H1 (cell line): ENCODE measurements at regions not wholly inside any gene's neighbourhood (a gene's known extent, or its start where the extent isn't known, plus 50 kb on each side); places are given as distances from the start of the nearest gene placed in this dataset.

Experiments
- CTCF ChIA-PET: fragments of 300-600 bp; sonication (Branson Sonifier 250); formaldehyde crosslinking; loops from one replicate; lab custom pipeline; 2021; ENCODE audit not compliant: partially characterized antibody; lab: Charles Lee
- POLR2A ChIA-PET: fragments of 300-600 bp; sonication (Branson Sonifier 250); formaldehyde crosslinking; loops from one replicate; lab custom pipeline; 2021; ENCODE audit warnings: inconsistent platforms; ENCODE audit not compliant: partially characterized antibody; lab: Charles Lee
- DNase-seq, 2 experiments: peaks; one replicate each; pipeline versions ENCODE4 v3.0.0 to v3.0.0-alpha.2; 2010 to 2022; ENCODE audit warnings: low spot score in 2 of 2, low read depth in 1 of 2, mixed read lengths in 1 of 2
- FAIRE-seq: peaks from 2 replicates; lab custom pipeline; 2011; peaks lifted over from hg19 to GRCh38; lab: Jason Lieb, UNC
- H2AFZ ChIP-seq: 2 replicates; pipeline ENCODE4 v1.8.1; 2012; ENCODE audit warnings: low read length, inconsistent platforms
- H2AK5ac ChIP-seq: 2 replicates; pipeline ENCODE4 v1.6.1; 2013; ENCODE audit warnings: low read depth, low read length
- H2BK120ac ChIP-seq: replicated peaks from 2 replicates; pipeline ENCODE3; 2013; ENCODE audit warnings: low read depth, low read length, inconsistent platforms
- H2BK12ac ChIP-seq: 2 replicates; pipeline ENCODE4 v1.6.1; 2013; ENCODE audit warnings: low read depth, low read length
- H2BK15ac ChIP-seq: 2 replicates; pipeline ENCODE4 v1.6.1; 2013; ENCODE audit warnings: low read length
- H2BK20ac ChIP-seq: 2 replicates; pipeline ENCODE4 v1.6.1; 2013; ENCODE audit warnings: low read length
- H2BK5ac ChIP-seq: 2 replicates; pipeline ENCODE4 v1.6.1; 2013; ENCODE audit warnings: low read depth, low read length
- H3K14ac ChIP-seq: 2 replicates; pipeline ENCODE4 v1.6.1; 2013; ENCODE audit warnings: inconsistent platforms; ENCODE audit not compliant: insufficient read length
- H3K18ac ChIP-seq: 2 replicates; pipeline ENCODE4 v1.6.1; 2013; ENCODE audit warnings: low read length; ENCODE audit errors: extremely low read depth
- H3K23ac ChIP-seq: 2 replicates; pipeline ENCODE4 v1.6.1; 2013; ENCODE audit warnings: inconsistent platforms; ENCODE audit not compliant: insufficient read length
- H3K23me2 ChIP-seq: 2 replicates; pipeline ENCODE4 v1.6.1; 2013; ENCODE audit warnings: low read depth, low read length
- H3K27ac ChIP-seq: 2 replicates; pipeline ENCODE4 v1.6.1; 2011; ENCODE audit warnings: low read depth, low read length, inconsistent platforms
- H3K27me3 ChIP-seq, 4 experiments: replicated peaks in 1 of 4; 1 replicate in 1 of 4; 2 replicates in 3 of 4; pipeline versions ENCODE4 v1.6.1 to v1.8.1; 2011 to 2013; ENCODE audit warnings: low read length in 3 of 4, mild to moderate bottlenecking in 3 of 4, inconsistent platforms in 2 of 4, mixed read lengths in 2 of 4, moderate library complexity in 1 of 4; ENCODE audit not compliant: control insufficient read depth in 3 of 4, insufficient read depth in 3 of 4; ENCODE audit errors: extremely low read depth in 1 of 4
- H3K36me3 ChIP-seq, 4 experiments: 2 replicates each; pipeline versions ENCODE4 v1.6.1 to v1.8.1; 2011 to 2013; ENCODE audit warnings: mild to moderate bottlenecking in 4 of 4, low read length in 3 of 4, moderate library complexity in 2 of 4, control low read depth in 1 of 4, inconsistent platforms in 1 of 4; ENCODE audit not compliant: insufficient read depth in 4 of 4, control insufficient read depth in 2 of 4
- H3K4ac ChIP-seq: replicated peaks from 2 replicates; pipeline ENCODE3; 2013; ENCODE audit warnings: low read length, low read depth, mixed read lengths, inconsistent platforms; ENCODE audit not compliant: insufficient read length
- H3K4me1 ChIP-seq, 4 experiments: replicated peaks in 1 of 4; 1 replicate in 1 of 4; 2 replicates in 3 of 4; pipeline versions ENCODE4 v1.6.1 to v1.8.1; 2011 to 2013; ENCODE audit warnings: low read length in 3 of 4, inconsistent platforms in 2 of 4, mixed read lengths in 1 of 4; ENCODE audit not compliant: insufficient read depth in 4 of 4, control insufficient read depth in 3 of 4
- H3K4me2 ChIP-seq, 2 experiments: 2 replicates each; pipeline versions ENCODE4 v1.6.1 to v1.8.1; 2011 to 2013; ENCODE audit warnings: low read depth in 2 of 2, low read length in 2 of 2, control low read depth in 1 of 2, inconsistent platforms in 1 of 2, mild to moderate bottlenecking in 1 of 2; ENCODE audit not compliant: insufficient read depth in 1 of 2
- H3K4me3 ChIP-seq, 4 experiments: fragments of 200-600, 300-600 bp in 1 of 4; sonication (generic), shearing (Covaris generic), sonication (Bioruptor Twin) in 1 of 4; 2 replicates each; pipeline versions ENCODE4 v1.5.1 to v1.8.1; 2011 to 2016; ENCODE audit warnings: low read length in 4 of 4, low read depth in 3 of 4, control low read depth in 2 of 4, inconsistent platforms in 2 of 4, mild to moderate bottlenecking in 2 of 4, mixed read lengths in 1 of 4, moderate library complexity in 1 of 4; ENCODE audit not compliant: insufficient read depth in 2 of 4; ENCODE audit errors: extremely low read depth in 1 of 4
- H3K56ac ChIP-seq: replicated peaks from 2 replicates; pipeline ENCODE3; 2013; ENCODE audit warnings: low read depth, mild to moderate bottlenecking, mixed read lengths, low read length, inconsistent platforms; ENCODE audit not compliant: insufficient read length
- H3K79me1 ChIP-seq: 2 replicates; pipeline ENCODE4 v1.6.1; 2013; ENCODE audit warnings: low read depth, low read length, control low read depth
- H3K79me2 ChIP-seq, 2 experiments: 2 replicates each; pipeline versions ENCODE4 v1.6.1 to v1.8.1; 2012 to 2013; ENCODE audit warnings: low read length in 2 of 2, mild to moderate bottlenecking in 2 of 2, inconsistent platforms in 1 of 2; ENCODE audit not compliant: insufficient read depth in 2 of 2, control insufficient read depth in 1 of 2
- H3K9ac ChIP-seq, 4 experiments: replicated peaks in 1 of 4; 1 replicate in 1 of 4; 2 replicates in 3 of 4; pipeline versions ENCODE4 v1.6.1 to v1.8.1; 2011 to 2013; ENCODE audit warnings: low read depth in 3 of 4, low read length in 3 of 4, control low read depth in 2 of 4, mild to moderate bottlenecking in 2 of 4, moderate library complexity in 2 of 4, inconsistent platforms in 1 of 4; ENCODE audit errors: extremely low read depth in 1 of 4
- H3K9me3 ChIP-seq, 2 experiments: 2 replicates each; pipeline versions ENCODE4 v1.6.1 to v1.8.1; 2012 to 2013; ENCODE audit warnings: mild to moderate bottlenecking in 2 of 2, moderate library complexity in 2 of 2, control low read depth in 1 of 2, inconsistent platforms in 1 of 2, low read depth in 1 of 2, low read length in 1 of 2, mixed read lengths in 1 of 2; ENCODE audit not compliant: insufficient read depth in 2 of 2
- H4K20me1 ChIP-seq, 2 experiments: replicated peaks in 1 of 2; 2 replicates each; pipeline versions ENCODE3 to v1.8.1; 2011 to 2013; ENCODE audit warnings: inconsistent platforms in 2 of 2, low read length in 2 of 2, mild to moderate bottlenecking in 1 of 2; ENCODE audit not compliant: insufficient read depth in 2 of 2, control insufficient read depth in 1 of 2
- H4K5ac ChIP-seq: 2 replicates; pipeline ENCODE4 v1.6.1; 2013; ENCODE audit warnings: low read length, low read depth, mixed read lengths, inconsistent platforms; ENCODE audit not compliant: insufficient read length
- H4K8ac ChIP-seq: 2 replicates; pipeline ENCODE4 v1.8.0; 2013; ENCODE audit warnings: mild to moderate bottlenecking, moderate library complexity, low read length, inconsistent platforms; ENCODE audit not compliant: insufficient read depth; ENCODE audit errors: extremely low read depth
- H4K91ac ChIP-seq: replicated peaks from 2 replicates; pipeline ENCODE3; 2013; ENCODE audit warnings: low read length, mixed read lengths, inconsistent platforms; ENCODE audit not compliant: insufficient read length
- CHD1 ChIP-seq: IDR thresholded peaks from 2 replicates; pipeline ENCODE4 v1.6.1; 2012; ENCODE audit warnings: low read depth, low read length, improper control_type of control experiment
- SP4 ChIP-seq: IDR thresholded peaks from 2 replicates; pipeline ENCODE4 v1.6.1; 2012; ENCODE audit warnings: low read length, inconsistent platforms
- WGBS, 2 experiments: shearing (Covaris generic) in 1 of 2; methylation state at CpG; one replicate each; pipeline versions ENCODE4 v1.1.6 to v1.1.7; 2013 to 2015; ENCODE audit warnings: low lambda C conversion rate in 2 of 2, mixed read lengths in 2 of 2, inconsistent platforms in 1 of 2, low coverage in 1 of 2, missing lambda C conversion rate in 1 of 2; ENCODE audit not compliant: insufficient replicate concordance in 2 of 2, insufficient coverage in 1 of 2, insufficient read length in 1 of 2; ENCODE audit errors: extremely low coverage in 1 of 2, missing lambda C conversion rate in 1 of 2; 5-methylcytosine and 5-hydroxymethylcytosine counted together

- Histone ChIP-seq H4K20me1 (no peaks in the 10 kb centered on the region), H3K9me3 (no peaks in the 10 kb centered on the region), H3K23ac (no peak overlapping the region), H3K36me3 (no peaks in the 10 kb centered on the region)
- TF ChIP-seq CHD1 (no peak), SP4 (no peak)
- TF ChIP-seq, all 59 proteins: peak for 0
- no peak overlapping the region for H3K4me3 ChIP-seq
- H3K18ac ChIP-seq = no peak overlapping the region; the same call in 1 of the 2 replicates
- no peak overlapping the region for H3K4me2 ChIP-seq
- no peak overlapping the region for H2BK20ac ChIP-seq
- no peak overlapping the region for H3K4ac ChIP-seq
- no peak overlapping the region for H2AK5ac ChIP-seq
- no peak overlapping the region for H4K91ac ChIP-seq
- POLR2A ChIA-PET = interaction anchor here (1.0 kb wide), 1 partner anchor 9 kb away, joined by 3 read pairs; no protein-coding TSS in a partner anchor
- H3K9ac ChIP-seq = no peak overlapping the region
- WGBS, 2 experiments = 82% methylated on average over 11 of the region's 12 CpGs; no CpG with 5 or more reads in 1 of the 2 experiments
- H3K79me2 ChIP-seq = no peaks in the 10 kb centered on the region
- H4K5ac ChIP-seq = no peak overlapping the region
- H2AFZ ChIP-seq = no peak overlapping the region; the same call in 1 of the 2 replicates
- CTCF ChIA-PET = interaction anchor here (0.6 to 14.2 kb wide), 7 partner anchors 9 to 225 kb away, joined by 3 to 139 read pairs (median 4); no protein-coding TSS in a partner anchor
- H3K27ac ChIP-seq = no peak overlapping the region
- H2BK12ac ChIP-seq = no peak overlapping the region
- H2BK120ac ChIP-seq = no peak overlapping the region
- no peak overlapping the region for H3K14ac ChIP-seq
- no peaks in the 10 kb centered on the region; a peak in 1 of 7 replicates for H3K27me3 ChIP-seq
- no peak overlapping the region for H3K56ac ChIP-seq
- FAIRE-seq (no peak), DNase-seq (peak in 1 of 2 experiments; percentile 33)
- H2BK15ac ChIP-seq = no peak overlapping the region
- no peaks in the 10 kb centered on the region for H3K23me2 ChIP-seq
- H2BK5ac ChIP-seq = no peak overlapping the region
- no peaks in the 10 kb centered on the region for H3K79me1 ChIP-seq
- peaks cover 0 to 11% (median 1%) of the 10 kb centered on the region in 4 experiments; a peak in 6 of 7 replicates for H3K4me1 ChIP-seq
- no peak overlapping the region for H4K8ac ChIP-seq
Observed at GRCh38 chr1:30359539-30360220, 363.7 kb downstream of the MATN1 start.
